ENCODE measurements at regions not wholly inside any gene's neighbourhood (a gene's known extent, or its start where the extent isn't known, plus 50 kb on each side); places are given as distances from the start of the nearest gene placed in this dataset.
A peak's percentile ranks its signal among the peaks of the same experiment; 100 is the strongest.
"Not testable (repeated sequence)": the region's sequence is repeated elsewhere in the genome, so short reads cannot be mapped to it uniquely, and the experiment has no call there.

DNA sequence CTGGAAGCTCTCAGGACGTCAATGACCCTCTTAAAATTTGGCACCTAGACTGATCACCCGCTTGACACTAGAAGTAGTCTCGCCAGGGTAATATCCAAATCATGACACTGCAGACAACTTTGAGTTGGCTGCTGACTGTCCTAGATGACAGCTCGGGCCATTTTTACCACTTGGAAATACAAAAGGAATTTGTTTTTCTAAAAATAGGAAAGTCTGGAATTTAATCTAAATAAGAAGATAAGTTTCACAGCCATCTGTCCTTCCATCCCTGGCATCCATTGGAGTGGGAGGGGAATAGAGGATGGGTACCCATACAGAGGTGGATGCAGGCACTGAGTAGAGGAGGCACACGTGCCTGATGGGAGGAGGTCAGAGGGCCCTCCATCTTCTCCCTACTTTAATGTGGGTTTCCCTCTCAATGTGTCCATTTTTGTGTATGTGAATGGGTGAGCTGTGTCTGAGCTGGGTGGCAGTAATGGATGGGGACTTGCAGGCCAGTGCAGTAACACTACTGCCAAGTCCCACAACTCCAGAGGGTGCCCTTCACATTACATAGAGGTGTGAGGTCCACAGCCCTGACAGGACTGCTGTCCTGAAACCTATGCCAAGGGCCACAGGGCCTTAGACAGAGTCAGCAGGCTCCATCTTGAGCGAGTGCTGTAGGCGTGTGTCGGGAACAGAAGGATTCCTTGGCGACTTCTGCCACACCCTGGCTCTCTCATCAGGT is 104.8 kb upstream of the IPO9 start:
- DNase-seq (ENCODE audit: low read depth in 2 of 2) = no peak

DNA sequence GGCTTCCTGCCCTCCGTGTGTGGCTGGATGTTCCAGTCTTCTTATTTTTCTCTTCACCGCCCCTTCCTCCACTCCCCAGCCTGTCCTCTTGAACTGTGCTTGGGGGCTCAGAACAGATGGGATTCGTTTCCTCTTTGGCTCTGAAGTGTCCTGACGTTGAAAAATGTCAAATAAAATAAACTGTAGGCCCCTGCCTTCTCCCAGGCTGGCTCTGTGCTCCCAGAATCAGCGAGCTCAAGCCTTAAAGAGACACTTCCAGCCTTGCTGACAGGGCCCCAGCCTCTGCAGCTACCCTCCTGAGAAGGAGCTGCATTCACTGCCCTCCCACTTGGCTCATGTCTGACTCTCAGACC is 104.2 kb upstream of the IPO9 start:
- DNase-seq (ENCODE audit: low read depth in 2 of 2) = no peak

DNA sequence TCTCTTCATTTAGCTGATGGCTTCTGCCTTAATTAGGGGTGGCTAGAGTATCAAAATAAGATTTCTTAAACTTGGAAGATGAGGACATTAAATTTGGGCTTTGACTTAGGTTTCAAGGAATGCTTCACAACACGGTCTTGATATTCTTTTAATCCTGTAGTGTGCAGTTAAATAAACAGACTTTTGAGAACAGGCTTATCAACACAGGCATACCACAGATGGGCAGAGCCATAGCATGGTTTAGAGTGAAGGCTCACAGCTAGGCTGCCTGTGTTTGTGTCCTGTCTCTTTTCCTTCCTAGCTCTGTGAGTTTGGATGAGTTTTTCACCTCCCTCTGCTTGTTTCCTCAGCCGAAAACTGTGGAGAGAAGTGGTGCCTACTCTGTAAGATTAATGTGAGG is 102.3 kb upstream of the IPO9 start:
- DNase-seq (ENCODE audit: low read depth in 2 of 2) = no peak

DNA sequence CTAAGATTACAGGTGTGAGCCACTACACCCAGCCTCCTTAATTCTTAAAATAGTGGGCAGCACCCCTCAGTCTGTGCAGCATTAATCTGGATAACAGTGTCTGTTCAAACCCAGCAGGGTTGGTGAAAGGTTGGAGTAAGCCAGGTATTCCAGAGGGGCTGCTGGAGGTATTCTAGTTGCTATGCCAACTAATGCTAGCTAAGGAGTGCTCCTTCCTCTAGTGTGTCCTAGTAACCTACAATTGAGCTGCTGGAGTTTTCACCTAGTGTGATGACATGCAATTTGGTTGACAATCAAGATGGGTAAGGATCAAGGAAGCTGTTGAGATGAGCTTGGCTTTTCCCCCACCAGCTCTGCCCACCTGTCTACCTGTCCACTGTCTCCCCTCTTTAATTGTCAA is 100.2 kb upstream of the IPO9 start:
- no peak for DNase-seq (ENCODE audit: low read depth in 2 of 2)

DNA sequence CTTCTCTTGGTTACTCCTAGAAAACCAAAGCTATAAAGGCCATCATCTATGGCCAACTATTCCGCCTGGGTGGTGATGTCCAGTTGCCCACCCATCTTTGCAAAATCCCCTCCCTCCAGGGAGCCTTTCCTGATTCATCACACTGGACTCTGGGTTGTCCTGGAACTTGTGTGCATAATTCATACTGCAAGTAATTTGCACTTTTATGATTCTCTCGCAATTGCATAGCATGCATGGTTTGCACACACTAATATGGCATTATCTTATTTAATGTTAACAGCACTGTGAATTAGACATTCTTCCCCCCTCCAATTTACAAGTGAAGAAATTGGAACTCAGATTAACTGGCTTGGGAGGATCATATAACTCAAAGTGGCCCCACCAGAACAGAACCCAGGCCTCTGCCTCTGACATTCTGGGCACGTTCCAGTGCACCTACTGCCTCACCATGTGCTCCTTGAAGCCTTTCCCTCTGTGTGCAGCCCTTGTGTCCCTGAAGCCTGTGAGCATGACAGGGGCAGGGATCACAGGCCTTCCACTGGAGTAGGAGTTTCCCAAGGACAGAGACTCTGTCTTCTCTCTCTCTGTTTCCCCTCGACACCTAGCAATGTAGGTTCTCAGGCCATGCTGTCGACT is 98.9 kb upstream of the IPO9 start:
- DNase-seq (ENCODE audit: low read depth in 2 of 2) = no peak

DNA sequence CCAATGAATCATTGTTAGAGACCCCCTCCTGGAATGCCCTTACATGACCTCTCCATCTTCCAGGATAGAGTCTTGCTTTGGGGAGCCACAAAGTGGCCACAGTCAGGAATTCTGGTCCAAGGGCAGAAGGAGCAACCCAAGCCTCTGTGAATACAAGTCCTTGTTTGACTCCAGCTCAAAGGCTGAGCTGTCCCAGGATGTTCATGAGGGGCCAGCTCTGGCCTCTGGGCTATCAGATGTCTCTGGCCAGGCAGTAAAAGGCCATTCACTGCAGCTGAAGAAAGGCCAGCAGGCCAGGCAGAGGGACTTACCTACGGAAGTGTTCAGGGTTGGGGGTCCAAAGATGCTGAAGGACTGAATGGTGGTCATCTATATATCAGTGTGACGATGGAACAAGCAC is 98.3 kb upstream of the IPO9 start:
- no peak for DNase-seq (ENCODE audit: low read depth in 2 of 2)

DNA sequence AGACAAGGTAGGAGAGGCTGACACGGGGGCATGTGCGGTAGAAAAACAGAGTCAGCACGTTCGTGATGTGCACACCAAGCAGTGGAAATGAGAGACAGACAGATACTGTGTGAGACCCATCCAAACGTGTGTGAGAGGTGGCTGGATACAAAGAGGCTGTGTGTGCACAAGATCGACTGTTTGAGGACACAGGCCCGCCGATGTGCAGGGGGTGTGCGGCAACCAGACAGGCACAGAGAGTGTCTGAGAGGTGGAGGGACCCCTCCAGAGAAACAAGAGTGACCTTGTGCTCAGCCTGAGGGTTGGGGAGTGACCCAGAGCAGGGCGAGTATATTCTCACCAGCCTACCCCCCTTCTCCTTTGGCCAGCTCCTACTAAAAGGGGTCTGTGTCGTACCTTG is 97.8 kb upstream of the IPO9 start:
- no peak for DNase-seq (ENCODE audit: low read depth in 2 of 2)

DNA sequence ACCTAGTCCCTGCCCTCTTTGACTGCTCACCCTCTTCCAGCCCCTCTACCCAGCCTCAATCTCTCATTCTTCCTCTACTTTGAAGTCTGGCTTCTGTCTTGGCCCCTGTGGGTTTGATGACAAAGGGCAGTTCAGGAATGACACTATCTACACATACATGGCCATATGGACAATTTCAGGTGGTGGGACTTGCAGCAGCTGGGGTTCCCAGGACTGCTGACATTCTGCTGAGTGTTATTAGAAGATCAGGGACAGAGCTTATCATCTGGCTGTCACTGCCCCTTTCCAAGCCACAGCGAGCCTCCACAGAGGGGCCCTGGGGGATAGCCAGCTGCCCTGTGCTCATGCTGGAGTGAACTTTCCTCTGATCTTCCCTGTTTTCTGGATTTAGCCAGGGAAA is 97.4 kb upstream of the IPO9 start:
- no peak for DNase-seq (ENCODE audit: low read depth in 2 of 2)

DNA sequence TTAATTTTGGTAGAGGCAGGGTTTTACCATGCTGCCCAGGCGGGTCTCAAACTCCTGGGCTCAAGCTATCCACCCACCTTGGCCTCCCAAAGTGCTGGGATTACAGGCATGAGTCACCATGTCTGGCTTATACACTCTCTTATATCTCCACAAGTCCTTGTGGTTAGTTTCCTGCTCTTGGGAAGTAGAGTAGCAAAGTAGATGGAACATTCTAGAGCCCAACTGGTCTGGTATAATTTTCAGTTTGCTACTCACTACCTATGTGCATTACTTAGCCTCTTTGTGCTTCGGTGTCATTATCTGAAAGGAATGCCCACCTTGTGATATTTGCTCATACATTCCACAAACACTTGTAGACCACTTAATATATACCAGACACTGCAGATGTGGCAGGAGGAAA is 96.6 kb upstream of the IPO9 start:
- no peak for DNase-seq (ENCODE audit: low read depth in 2 of 2)

DNA sequence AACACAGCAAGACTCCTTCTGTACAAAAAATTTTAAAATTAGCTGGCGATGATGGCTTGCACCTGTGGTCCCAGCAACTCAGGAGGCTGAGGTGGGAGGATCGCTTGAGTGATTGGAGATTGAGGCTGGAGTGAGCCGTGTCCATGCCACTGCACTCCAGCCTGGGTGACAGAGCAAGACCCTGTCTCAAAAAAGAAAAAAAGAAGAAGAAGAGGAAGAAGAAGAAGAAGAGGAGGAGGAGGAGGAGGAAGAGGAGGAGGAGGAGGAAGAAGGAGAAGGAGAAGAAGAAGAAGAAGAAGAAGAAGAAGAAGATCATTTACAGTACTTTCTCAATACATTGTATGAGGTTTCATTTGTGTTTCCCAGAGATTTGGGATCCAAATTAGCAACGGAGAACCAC is 94.7 kb upstream of the IPO9 start:
- DNase-seq (ENCODE audit: low read depth in 2 of 2) = not testable (repeated sequence)

DNA sequence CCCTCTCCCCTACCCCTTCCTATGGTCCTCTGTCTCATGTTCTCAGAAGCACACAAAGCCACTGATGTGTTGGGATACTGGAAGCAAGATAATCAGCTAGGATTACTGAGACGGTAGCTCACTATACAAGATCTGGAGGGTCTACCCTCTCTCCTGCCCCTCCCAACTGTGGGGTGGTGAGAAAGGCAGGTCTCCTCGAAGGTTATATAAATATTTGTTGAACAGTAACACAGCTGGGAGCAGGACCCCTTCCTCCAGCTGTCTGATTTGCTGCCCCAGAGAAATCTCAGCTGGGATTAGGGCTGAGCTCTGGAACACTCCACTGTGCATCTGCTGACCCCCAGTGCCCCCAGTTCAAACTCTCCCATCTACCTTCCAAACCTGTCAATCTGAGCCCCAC is 94.2 kb upstream of the IPO9 start:
- DNase-seq (ENCODE audit: low read depth in 2 of 2) = no peak

DNA sequence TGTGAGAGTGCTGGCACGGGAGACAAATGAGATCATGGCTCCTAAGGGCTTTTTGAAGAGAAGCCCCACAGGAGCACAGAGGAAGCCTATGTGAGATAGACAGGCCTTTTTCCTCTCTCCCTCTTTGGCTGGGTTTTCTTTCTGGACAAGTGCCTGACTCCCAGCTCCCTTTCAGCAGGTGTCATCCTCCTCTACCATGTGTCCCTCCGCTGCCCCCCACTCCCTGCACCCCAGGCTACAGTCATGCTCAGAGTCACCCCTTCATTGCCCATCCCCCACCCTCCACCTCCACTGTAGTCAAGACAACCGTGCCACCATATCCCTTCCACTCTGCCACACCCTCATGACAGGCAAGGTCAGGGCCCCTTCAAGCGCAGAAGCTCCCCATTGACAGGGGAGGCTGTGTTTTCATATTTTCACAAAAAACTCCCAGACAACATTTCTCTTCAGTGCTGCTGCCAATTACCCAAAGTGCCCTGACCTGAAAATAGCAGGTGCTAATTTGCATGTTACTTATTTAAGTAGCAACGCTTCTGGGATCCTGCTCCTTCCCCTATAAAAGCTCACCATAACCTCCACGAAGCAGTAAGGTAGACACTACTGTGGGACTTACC is 92.1 kb upstream of the IPO9 start:
- no peak for DNase-seq (ENCODE audit: low read depth in 2 of 2)

DNA sequence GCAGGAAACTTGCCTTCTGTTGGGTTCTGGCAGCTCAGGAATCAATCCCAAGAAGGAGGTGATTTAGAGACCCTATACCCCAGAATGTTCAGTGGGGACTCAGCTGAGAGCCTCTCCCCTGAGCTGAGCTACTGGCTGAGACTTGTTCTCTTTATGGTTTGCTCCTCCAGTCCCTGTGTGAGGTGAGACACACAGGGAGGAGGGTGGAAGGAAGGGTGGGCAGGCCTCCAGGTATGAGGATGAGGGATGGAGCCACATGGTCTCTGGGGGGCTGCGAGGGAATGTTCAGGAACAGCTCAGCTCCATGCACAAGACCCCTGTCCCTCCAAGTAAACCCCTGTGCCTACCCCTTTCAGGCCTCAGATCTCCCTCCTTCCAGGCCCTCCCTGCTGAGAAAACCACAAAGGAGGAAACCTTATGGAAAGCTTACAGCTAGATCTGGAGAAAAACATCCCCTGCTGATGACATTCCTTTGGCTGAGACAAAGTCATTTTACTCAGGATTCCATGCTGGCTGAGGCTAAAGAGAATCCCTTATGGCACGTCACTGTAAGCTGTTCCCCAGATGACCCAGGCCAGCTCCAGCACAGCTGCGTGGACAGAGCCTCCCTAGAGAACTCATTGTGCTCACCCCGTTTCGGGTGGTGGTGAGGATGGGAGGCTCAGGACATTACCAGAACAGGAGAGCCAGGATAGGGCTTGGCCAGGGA is 91.5 kb upstream of the IPO9 start:
- DNase-seq (ENCODE audit: low read depth in 2 of 2) = no peak

DNA sequence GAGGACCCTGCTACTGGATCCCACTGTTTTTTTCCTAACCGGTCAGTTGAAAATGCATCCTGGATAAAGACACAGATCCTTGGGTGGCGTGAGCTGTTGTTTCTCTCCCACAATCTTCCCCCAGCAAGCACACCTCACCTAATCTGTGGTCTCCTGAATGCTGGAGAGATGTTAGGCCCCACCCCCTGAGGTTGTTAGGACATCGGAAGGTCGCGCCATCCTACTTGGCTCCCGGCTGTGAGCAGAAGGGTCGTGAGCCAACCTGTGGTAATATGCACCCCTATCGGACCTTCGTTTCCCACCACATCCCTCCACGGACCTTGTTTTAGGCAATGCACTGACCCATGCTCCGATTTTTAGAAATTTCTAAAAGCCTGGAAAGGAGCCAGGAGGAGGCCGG is 89.9 kb upstream of the IPO9 start:
- no peak for DNase-seq (ENCODE audit: low read depth in 2 of 2)

DNA sequence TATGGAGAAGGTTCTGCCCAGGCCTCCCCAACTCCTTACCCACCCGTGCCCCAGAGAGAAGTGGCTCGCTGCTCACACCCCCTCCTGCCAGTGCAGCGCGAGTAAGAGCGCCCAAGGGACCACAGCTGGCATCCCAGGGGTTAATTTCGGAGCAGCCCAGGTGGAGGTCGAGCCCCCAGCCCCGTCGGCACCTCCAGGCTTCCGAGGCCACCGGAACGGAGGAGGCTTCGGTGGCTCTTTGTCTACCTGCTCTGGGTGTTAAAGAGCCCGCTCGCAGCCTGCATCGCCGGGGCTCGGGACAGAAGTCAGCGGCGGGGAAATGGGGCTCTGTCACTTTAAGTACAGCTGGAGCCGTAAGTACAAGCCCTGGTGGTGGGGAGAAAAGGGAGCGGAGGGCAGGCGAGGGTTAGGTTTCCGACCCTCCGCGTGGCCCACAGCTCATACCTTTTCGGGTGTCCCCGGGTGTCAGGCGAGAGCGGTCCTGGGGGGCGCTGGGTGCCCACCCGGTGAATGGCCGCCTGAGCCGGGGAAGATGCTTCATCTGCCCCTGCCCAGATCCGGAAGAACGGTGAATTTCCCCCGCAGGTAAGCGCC is 89.4 kb upstream of the IPO9 start:
- peak; percentile 31 to 42 for DNase-seq (ENCODE audit: low read depth in 2 of 2)

DNA sequence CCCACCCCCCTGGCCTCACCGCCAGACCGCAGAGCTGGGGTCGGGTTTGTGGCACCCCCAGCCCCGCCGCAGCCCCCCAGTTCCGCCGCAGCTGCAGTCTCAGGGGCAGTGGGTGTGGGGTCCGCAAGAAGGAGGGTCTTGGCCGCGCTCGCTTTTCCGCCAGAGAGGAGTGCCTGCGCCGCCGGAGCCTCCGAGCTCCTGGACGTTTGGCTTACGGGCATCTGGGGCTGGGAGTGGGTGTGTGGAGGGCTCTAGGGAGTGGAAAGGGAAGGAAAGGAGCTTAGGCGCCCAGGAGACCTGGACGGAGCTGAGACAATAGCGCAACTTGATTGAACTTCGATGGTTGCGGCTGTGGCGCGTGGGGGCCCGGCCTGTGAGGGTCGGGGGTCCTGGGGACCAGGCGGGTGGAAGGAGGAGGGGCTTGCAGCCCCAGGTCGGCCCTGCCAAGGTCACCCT is 88.8 kb upstream of the IPO9 start:
- no peak for DNase-seq (ENCODE audit: low read depth in 2 of 2)

DNA sequence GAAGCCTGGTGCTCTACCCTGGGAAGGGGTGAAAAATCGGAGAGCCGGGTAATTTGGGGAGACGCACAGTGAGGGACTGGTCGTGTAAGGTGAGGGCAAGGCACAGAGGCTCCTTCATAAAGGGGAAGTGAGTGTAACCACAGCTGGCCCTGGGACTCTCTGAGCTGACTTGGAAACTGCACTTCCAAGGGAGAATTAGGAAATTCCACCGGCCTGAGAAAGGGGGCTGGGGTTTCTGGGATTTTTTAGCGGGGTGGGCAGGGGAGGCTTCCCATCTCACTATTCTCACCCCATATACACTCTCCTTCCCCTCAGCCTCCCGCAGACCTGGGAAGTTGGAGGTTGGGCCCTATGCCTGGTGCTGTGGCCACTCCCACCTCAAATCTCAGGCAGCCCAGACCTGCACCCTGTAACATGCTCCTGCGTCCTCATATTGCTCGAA is 88.3 kb upstream of the IPO9 start:
- no peak for DNase-seq (ENCODE audit: low read depth in 2 of 2)

DNA sequence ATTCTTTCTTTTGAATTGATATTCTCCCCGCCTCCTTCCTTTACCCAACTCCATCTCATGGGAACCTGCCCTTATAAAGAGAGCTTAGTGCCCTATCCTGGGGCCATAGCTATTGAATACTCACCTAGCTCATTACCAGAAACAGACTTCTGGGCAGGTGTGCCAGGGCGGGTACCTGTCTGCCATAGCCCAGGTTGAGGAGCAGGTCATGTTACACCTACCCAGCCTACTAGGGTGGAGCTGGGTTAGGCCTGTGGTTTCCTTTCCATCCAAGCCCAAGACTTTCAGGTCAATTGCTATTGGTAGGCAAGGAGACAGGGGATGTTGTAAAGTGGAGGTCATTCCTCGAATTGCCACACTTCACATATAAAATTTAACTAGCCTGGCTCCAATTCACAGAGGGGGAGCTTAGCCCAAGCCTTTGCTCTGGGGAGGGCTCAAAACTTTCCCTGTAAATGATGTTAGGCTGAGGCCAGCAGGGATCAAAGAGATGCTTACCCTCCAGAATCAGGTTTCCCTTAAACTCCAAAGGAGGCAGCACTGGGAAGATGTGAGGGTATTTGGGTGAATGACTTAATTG is 87.1 kb upstream of the IPO9 start:
- no peak for DNase-seq (ENCODE audit: low read depth in 2 of 2)

DNA sequence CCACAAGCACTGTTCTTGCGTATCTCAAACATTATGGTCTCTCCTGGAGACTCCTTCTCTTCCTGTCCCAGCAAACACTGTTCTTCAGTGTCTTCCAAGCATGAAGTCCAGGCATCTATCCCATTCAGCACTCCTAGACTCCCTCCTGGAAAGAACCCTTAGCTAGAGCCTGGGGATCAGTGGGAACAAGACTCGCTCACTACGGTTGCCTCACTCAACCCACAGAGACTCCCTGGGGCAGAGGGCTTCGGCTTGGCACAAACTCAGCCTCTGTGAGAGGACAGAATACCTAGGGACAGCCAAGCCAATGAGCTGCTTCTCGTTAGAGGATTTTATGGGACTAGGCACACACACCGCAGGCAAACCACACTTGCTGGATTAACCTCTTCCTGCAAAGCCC is 86.5 kb upstream of the IPO9 start:
- DNase-seq (ENCODE audit: low read depth in 2 of 2) = no peak

DNA sequence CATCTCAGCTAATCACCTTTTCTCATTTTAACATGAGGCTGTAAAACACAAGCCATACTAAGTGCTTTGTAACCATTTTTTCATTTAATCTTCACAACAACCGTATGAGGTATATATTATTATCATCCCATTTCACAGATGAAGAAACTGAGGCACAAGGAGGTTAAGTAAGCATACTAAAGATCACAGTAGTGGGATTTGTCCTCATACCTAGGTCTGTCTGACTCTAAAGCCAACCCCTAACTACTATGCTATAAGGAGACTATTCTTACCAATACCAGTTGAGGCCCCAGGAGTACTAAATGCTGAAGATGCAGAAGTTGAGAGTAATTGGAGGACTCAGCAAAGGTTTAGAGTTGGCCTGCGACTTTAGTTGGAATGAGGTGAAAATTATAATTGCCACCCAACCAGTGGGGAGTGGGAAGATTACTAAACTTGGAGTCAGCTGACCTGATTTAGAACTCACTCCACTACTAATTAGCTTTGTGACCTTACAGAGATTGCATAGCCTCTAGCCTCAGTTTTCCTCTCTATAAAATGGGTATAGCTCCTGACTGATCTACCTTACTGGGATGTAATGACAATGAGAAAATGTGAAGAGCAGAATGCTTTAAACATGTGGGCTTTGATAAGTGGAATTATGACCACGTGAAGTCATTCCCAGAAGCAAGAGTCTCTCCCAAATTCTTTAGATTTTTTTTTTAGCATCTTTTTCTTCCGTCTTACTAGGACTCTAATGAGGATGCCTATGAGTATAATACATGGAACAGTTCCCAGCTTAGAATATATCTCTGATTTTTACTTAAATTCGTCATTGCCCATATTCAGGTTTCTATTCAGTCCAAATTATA is 85.8 kb upstream of the IPO9 start:
- DNase-seq (ENCODE audit: low read depth in 2 of 2) = no peak

DNA sequence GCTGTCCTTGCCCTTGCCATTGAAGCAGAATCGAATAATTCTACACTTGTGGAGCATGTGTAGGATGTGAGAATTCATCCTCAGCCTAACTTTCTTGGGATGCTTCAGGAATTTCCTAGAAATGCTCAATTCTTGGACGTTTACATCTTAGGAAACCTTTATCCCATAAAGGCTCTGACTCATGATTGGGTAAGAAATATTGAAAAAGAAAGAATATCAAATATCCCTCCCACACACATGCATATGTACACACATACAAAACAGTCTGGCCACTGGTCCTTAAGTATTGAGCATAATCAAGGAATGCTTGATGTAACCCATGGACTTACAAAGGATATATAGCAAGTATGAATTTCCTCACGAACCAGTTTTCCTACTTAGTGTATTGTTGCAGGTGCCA is 83.9 kb upstream of the IPO9 start:
- no peak for DNase-seq (ENCODE audit: low read depth in 2 of 2)

Measured in stimulated activated CD4-positive, alpha-beta T cell treated with anti-CD3 and anti-CD28 coated beads, Interleukin-4, amount 100 ng/mL, for 48 hours (primary cell).